ENCODE measurements at regions not wholly inside any gene's neighbourhood (a gene's known extent, or its start where the extent isn't known, plus 50 kb on each side); places are given as distances from the start of the nearest gene placed in this dataset.

- Histone ChIP-seq H3K27ac (no peak overlapping the region), H3K9me3 (replicated peaks in 1 of 3) (no peaks in the 10 kb centered on the region), H3K4me1 (replicated peaks in 1 of 2) (no peaks in the 10 kb centered on the region), H3K27me3 (no peaks in the 10 kb centered on the region), H3K36me3 (replicated peaks in 1 of 2) (no peaks in the 10 kb centered on the region), H3K4me3 (no peak overlapping the region)
- TF ChIP-seq POLR2A (IDR thresholded peaks at IDR 0.05) (no peak), CTCF (IDR thresholded peaks at IDR 0.05) (no peak)
- no peak for DNase-seq
- intact Hi-C loops (cut with DNase I), result no loop called here
- 92 to 97% (median 93%) methylated on average over 2 of the region's 2 CpGs for WGBS, 4 donors
These were observed 152.7 kb upstream of the MAF start for GRCh38 chr16:79753286-79753685.

- no peak for TF ChIP-seq POLR2A (IDR thresholded peaks at IDR 0.05)
- TF ChIP-seq CTCF (IDR thresholded peaks at IDR 0.05), result no peak
- no peaks in the 10 kb centered on the region for H3K9me3 ChIP-seq (replicated peaks in 1 of 3)
- intact Hi-C loops (cut with DNase I), result no loop called here
- H3K27ac ChIP-seq, result no peak overlapping the region
- no peaks in the 10 kb centered on the region for H3K4me1 ChIP-seq (replicated peaks in 1 of 2)
- no peak overlapping the region for H3K4me3 ChIP-seq
- no peak for DNase-seq
- H3K27me3 ChIP-seq, result no peaks in the 10 kb centered on the region
- no peaks in the 10 kb centered on the region for H3K36me3 ChIP-seq (replicated peaks in 1 of 2)
- 94 to 100% (median 96%) methylated on average over 2 of the region's 2 CpGs for WGBS, 4 donors
These were observed 151.9 kb upstream of the MAF start for GRCh38 chr16:79752396-79752795.

- Histone ChIP-seq H3K4me3 (no peak overlapping the region), H3K4me1 (replicated peaks in 1 of 2) (no peaks in the 10 kb centered on the region), H3K27me3 (no peaks in the 10 kb centered on the region), H3K27ac (no peak overlapping the region), H3K36me3 (replicated peaks in 1 of 2) (no peaks in the 10 kb centered on the region), H3K9me3 (replicated peaks in 1 of 3) (no peaks in the 10 kb centered on the region)
- DNase-seq, result peak in 5 of 7 donors; percentile 17 to 56 (median 33)
- 69 to 88% (median 77%) methylated on average over 4 of the region's 4 CpGs for WGBS, 4 donors
- no peak for TF ChIP-seq POLR2A (IDR thresholded peaks at IDR 0.05)
- TF ChIP-seq CTCF (IDR thresholded peaks at IDR 0.05), result no peak
- intact Hi-C loops (cut with DNase I), result no loop called here
These were observed 151.1 kb upstream of the MAF start for GRCh38 chr16:79751471-79752184.

- no peak for DNase-seq
- Histone ChIP-seq H3K27ac (no peak overlapping the region), H3K36me3 (replicated peaks in 1 of 2) (no peaks in the 10 kb centered on the region), H3K4me1 (replicated peaks in 1 of 2) (no peaks in the 10 kb centered on the region), H3K9me3 (replicated peaks in 1 of 3) (no peaks in the 10 kb centered on the region), H3K4me3 (no peak overlapping the region), H3K27me3 (no peaks in the 10 kb centered on the region)
- WGBS, 4 donors, result 83 to 93% (median 87%) methylated on average over 4 of the region's 4 CpGs
- intact Hi-C loops (cut with DNase I), result no loop called here
- TF ChIP-seq CTCF (IDR thresholded peaks at IDR 0.05) (no peak), POLR2A (IDR thresholded peaks at IDR 0.05) (no peak)
These were observed 149.8 kb upstream of the MAF start for GRCh38 chr16:79750311-79750710.
